ENCODE measurements at regions not wholly inside any gene's neighbourhood (a gene's known extent, or its start where the extent isn't known, plus 50 kb on each side); places are given as distances from the start of the nearest gene placed in this dataset.

DNA sequence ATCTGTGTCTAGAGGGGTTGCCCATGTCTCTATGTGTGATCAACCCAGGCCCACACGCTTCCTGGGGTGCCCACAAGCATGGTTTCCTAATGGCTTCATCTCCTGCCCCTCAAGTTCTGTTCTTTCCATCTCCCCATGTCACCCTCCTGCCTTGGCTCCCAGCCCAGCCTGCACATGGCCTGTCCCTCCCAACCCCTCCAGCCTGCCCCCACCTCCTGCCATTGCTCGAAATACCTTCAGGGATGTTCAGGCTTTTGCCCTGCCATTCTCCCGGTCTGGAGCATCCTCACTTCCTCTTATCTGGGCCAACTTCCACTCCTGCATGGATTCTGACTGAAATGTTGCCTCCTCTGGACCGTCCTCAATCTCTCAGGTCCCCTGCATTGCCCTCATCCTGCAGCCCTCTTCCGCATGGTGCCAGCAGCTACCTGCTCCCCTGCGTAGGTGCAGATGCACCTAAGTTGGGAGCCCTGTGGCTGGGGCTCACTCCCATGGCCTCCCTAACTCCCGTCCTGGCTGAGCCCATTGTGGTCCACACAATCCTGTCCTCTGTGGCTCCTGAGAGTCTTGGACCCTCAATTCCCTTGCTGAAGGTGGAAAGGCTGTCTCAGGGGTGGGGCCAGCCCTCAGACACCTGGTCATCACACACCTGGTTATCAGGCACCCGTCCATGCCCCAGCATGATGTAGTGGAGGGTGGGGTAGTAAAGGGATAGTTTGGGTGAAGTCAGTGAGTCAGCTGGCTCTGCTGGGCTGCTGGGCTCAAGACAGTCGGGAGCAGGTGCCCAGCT, 152.1 kb downstream of the URI1 start:
- H2AFZ ChIP-seq (ENCODE audit: low read length), result no peak overlapping the region
- H3K56ac ChIP-seq (replicated peaks; ENCODE audit: insufficient read length, low read depth, low read length), result no peak overlapping the region
- H4K8ac ChIP-seq (ENCODE audit: extremely low read depth, insufficient read depth, low read length), result no peak overlapping the region
- no peaks in the 10 kb centered on the region for H4K20me1 ChIP-seq (replicated peaks in 1 of 2; ENCODE audit: control insufficient read depth in 1 of 2, insufficient read depth in 2 of 2, low read length in 2 of 2)
- FAIRE-seq (no peak), DNase-seq (ENCODE audit: low read depth in 1 of 2, low spot score in 2 of 2) (no peak)
- H2AK5ac ChIP-seq (ENCODE audit: low read depth, low read length), result no peak overlapping the region
- no peak overlapping the region for H3K4me3 ChIP-seq (ENCODE audit: extremely low read depth in 1 of 4, insufficient read depth in 2 of 4, low read depth in 3 of 4, low read length in 4 of 4)
- ChIA-PET POLR2A (ENCODE audit: partially characterized antibody) (no interaction called here), CTCF (ENCODE audit: partially characterized antibody) (interaction anchor here (1.1 to 3.6 kb wide), 2 partner anchors 8 to 16 kb away, joined by 3 to 10 read pairs; no protein-coding TSS in a partner anchor)
- H3K14ac ChIP-seq (ENCODE audit: insufficient read length), result no peak overlapping the region
- H4K5ac ChIP-seq (ENCODE audit: insufficient read length, low read depth, low read length), result no peak overlapping the region
- no peak overlapping the region for H2BK20ac ChIP-seq (ENCODE audit: low read length)
- no peak overlapping the region for H4K91ac ChIP-seq (replicated peaks; ENCODE audit: insufficient read length, low read length)
- H3K23me2 ChIP-seq (ENCODE audit: low read depth, low read length), result no peaks in the 10 kb centered on the region
- H3K36me3 ChIP-seq (ENCODE audit: control insufficient read depth in 2 of 4, insufficient read depth in 4 of 4, low read length in 3 of 4), result no peaks in the 10 kb centered on the region
- H3K9ac ChIP-seq (replicated peaks in 1 of 4; ENCODE audit: extremely low read depth in 1 of 4, low read depth in 3 of 4, low read length in 3 of 4), result no peak overlapping the region
- no peaks in the 10 kb centered on the region for H3K79me1 ChIP-seq (ENCODE audit: low read depth, low read length)
- H3K18ac ChIP-seq (ENCODE audit: extremely low read depth, low read length), result no peak overlapping the region
- no peak overlapping the region for H3K4me2 ChIP-seq (ENCODE audit: insufficient read depth in 1 of 2, low read depth in 2 of 2, low read length in 2 of 2)
- H2BK15ac ChIP-seq (ENCODE audit: low read length), result no peak overlapping the region
- no peak overlapping the region for H2BK120ac ChIP-seq (replicated peaks; ENCODE audit: low read depth, low read length)
- H3K79me2 ChIP-seq (ENCODE audit: control insufficient read depth in 1 of 2, insufficient read depth in 2 of 2, low read length in 2 of 2), result no peaks in the 10 kb centered on the region
- H2BK5ac ChIP-seq (ENCODE audit: low read depth, low read length), result no peak overlapping the region
- H2BK12ac ChIP-seq (ENCODE audit: low read depth, low read length), result no peak overlapping the region
- H3K27ac ChIP-seq (ENCODE audit: low read depth, low read length), result no peak overlapping the region
- no peaks in the 10 kb centered on the region for H3K9me3 ChIP-seq (ENCODE audit: insufficient read depth in 2 of 2, low read depth in 1 of 2, low read length in 1 of 2)
- H3K4ac ChIP-seq (replicated peaks; ENCODE audit: insufficient read length, low read depth, low read length), result no peak overlapping the region
- TF ChIP-seq SIRT6 (IDR thresholded peaks at IDR 0.05; ENCODE audit: low read length) (no peak), HDAC2 (IDR thresholded peaks at IDR 0.05; ENCODE audit: borderline replicate concordance in 1 of 2, low read depth in 2 of 2, low read length in 2 of 2) (no peak), RBBP5 (IDR thresholded peaks at IDR 0.05; ENCODE audit: borderline replicate concordance, low read depth, low read length) (no peak), SUZ12 (IDR thresholded peaks at IDR 0.05; ENCODE audit: low read length) (no peak), CEBPB (IDR thresholded peaks at IDR 0.05; ENCODE audit: low read depth, low read length) (no peak), MAX (IDR thresholded peaks at IDR 0.05) (no peak), POLR2AphosphoS5 (IDR thresholded peaks at IDR 0.05; ENCODE audit: low read depth, low read length) (no peak), MAFK (IDR thresholded peaks at IDR 0.05; ENCODE audit: low read depth, low read length) (no peak), JUN (IDR thresholded peaks at IDR 0.05; ENCODE audit: low read depth, low read length) (no peak), BACH1 (IDR thresholded peaks at IDR 0.05; ENCODE audit: low read length) (no peak), SP2 (IDR thresholded peaks at IDR 0.05; ENCODE audit: low read length) (no peak)
- TF ChIP-seq, protein P1, sequence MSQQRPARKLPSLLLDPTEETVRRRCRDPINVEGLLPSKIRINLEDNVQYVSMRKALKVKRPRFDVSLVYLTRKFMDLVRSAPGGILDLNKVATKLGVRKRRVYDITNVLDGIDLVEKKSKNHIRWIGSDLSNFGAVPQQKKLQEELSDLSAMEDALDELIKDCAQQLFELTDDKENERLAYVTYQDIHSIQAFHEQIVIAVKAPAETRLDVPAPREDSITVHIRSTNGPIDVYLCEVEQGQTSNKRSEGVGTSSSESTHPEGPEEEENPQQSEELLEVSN (IDR thresholded peaks at IDR 0.05), result no peak
- no peaks in the 10 kb centered on the region for H3K27me3 ChIP-seq (replicated peaks in 1 of 4; ENCODE audit: control insufficient read depth in 3 of 4, extremely low read depth in 1 of 4, insufficient read depth in 3 of 4, low read length in 3 of 4)
- 93% methylated on average over 9 of the region's 9 CpGs; no CpG with 5 or more reads in 1 of the 2 experiments for WGBS, 2 experiments (ENCODE audit: extremely low coverage in 1 of 2, insufficient coverage in 1 of 2, insufficient read length in 1 of 2, insufficient replicate concordance in 2 of 2, low coverage in 1 of 2, low lambda C conversion rate in 2 of 2, missing lambda C conversion rate in 1 of 2)
- peaks cover 0 to 5% (median 0%) of the 10 kb centered on the region in 4 experiments; a peak in 2 of 7 replicates for H3K4me1 ChIP-seq (replicated peaks in 1 of 4; ENCODE audit: control insufficient read depth in 3 of 4, insufficient read depth in 4 of 4, low read length in 3 of 4)
- no peak overlapping the region for H3K23ac ChIP-seq (ENCODE audit: insufficient read length)

Measured in H1 (cell line).